Adrenal gland (tissue), 5 donors: ENCODE measurements at regions not wholly inside any gene's neighbourhood (a gene's known extent, or its start where the extent isn't known, plus 50 kb on each side); places are given as distances from the start of the nearest gene placed in this dataset.

Experiments
- POLR2A ChIP-seq, 2 donors: fragments of 450-650 bp; IDR thresholded peaks; one replicate each; pipeline ENCODE4 v1.6.1; 2017; ENCODE audit warnings: antibody characterized with exemption in 2 of 2, mild to moderate bottlenecking in 2 of 2, moderate library complexity in 1 of 2
- TF ChIP-seq, protein P1 (sequence below), 6 experiments: fragments of 450-650 bp in 4 of 6; fragments of 200-600 bp in 2 of 6; sonication (generic) in 1 of 6; IDR thresholded peaks; 1 replicate in 5 of 6; 2 replicates in 1 of 6; pipeline versions ENCODE4 v1.5.1 to v1.8.0; 2016 to 2021; ENCODE audit warnings: antibody characterized with exemption in 6 of 6, mild to moderate bottlenecking in 2 of 6, moderate library complexity in 1 of 6
- donor health status: DM: no; HTN: no; CAD: no.

DNA sequence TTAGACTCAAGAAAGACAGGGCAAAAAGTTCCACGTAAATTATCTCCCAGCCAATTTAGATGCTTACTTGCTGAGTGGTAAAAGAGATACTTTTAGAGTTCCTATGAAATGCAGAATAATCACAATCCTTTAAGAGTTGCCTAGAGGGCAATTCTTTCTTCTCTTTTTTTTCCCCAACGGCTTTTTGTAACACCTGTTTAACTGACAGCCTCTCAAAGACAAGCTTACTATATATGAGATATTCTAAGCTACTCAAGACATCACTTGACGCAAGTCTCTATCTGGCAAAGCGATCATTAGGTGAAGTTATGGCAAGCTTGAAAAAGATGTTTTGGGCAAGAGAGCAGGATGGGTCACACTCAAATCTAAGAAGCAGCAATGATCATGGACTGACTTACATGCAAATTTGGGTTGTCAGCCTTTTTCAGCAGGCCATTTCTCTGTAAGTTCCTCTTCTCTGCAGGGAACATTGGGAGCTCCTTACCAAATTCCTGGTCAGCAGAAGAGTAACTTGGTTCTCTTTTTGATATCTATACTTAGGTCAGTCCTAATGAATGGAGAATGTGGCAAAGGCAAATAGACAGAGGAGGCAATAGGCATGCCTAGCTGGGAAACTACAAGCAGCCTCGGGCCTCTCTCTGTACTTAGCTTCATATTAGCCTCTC is 162.9 kb upstream of the FGF13 start:
- TF ChIP-seq, protein P1, sequence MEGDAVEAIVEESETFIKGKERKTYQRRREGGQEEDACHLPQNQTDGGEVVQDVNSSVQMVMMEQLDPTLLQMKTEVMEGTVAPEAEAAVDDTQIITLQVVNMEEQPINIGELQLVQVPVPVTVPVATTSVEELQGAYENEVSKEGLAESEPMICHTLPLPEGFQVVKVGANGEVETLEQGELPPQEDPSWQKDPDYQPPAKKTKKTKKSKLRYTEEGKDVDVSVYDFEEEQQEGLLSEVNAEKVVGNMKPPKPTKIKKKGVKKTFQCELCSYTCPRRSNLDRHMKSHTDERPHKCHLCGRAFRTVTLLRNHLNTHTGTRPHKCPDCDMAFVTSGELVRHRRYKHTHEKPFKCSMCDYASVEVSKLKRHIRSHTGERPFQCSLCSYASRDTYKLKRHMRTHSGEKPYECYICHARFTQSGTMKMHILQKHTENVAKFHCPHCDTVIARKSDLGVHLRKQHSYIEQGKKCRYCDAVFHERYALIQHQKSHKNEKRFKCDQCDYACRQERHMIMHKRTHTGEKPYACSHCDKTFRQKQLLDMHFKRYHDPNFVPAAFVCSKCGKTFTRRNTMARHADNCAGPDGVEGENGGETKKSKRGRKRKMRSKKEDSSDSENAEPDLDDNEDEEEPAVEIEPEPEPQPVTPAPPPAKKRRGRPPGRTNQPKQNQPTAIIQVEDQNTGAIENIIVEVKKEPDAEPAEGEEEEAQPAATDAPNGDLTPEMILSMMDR (IDR thresholded peaks at IDR 0.05) = no peak
- TF ChIP-seq POLR2A (IDR thresholded peaks at IDR 0.05) = no peak
